ENCODE measurements at regions not wholly inside any gene's neighbourhood (a gene's known extent, or its start where the extent isn't known, plus 50 kb on each side); places are given as distances from the start of the nearest gene placed in this dataset.

DNA sequence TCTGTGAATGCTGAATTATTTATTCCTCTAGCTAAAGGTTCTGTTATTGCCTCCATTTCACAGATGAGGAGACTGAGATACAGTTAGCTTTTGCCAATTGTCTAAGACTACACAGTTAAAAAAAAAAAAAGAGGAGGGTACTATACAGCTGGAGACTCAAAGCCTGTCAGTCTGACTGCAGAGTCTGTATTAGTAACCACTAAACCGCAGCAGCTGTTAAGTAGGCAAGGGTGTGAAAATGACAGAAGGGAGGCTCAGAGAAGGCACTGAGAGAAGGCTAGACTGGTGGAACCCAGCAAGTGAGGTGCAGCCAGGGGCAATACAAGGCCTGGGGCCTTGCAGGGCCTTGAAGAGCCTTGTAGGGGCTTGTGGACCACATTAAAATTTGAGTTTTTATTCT, 181.2 kb downstream of the CSNK2A3 start:
- DNase-seq (ENCODE audit: low spot score), result no peak
- H2AFZ ChIP-seq (replicated peaks), result no peak overlapping the region
- H3K27me3 ChIP-seq, result no peaks in the 10 kb centered on the region
- H3K27ac ChIP-seq, result no peak overlapping the region
- H3K4me2 ChIP-seq, result no peak overlapping the region
- no peak overlapping the region for H3K9ac ChIP-seq
- no peaks in the 10 kb centered on the region for H3K9me3 Mint-ChIP-seq
- H4K20me1 ChIP-seq (ENCODE audit: low read depth), result no peaks in the 10 kb centered on the region
- no peaks in the 10 kb centered on the region for H3K9me3 ChIP-seq (ENCODE audit: low read depth)
- no peaks in the 10 kb centered on the region for H3K79me2 ChIP-seq (ENCODE audit: low read depth)
- H3K4me1 Mint-ChIP-seq, result peaks cover 6% of the 10 kb centered on the region
- H3K36me3 Mint-ChIP-seq, result no peaks in the 10 kb centered on the region
- no peak overlapping the region for H3K27ac Mint-ChIP-seq
- peaks cover 6% of the 10 kb centered on the region for H3K4me1 ChIP-seq
- H3F3A ChIP-seq (ENCODE audit: low read depth), result peaks cover 10% of the 10 kb centered on the region
- H3K4me3 Mint-ChIP-seq, result no peak overlapping the region
- no peak overlapping the region for H3K4me3 ChIP-seq
- no peaks in the 10 kb centered on the region for H3K36me3 ChIP-seq
- H3K27me3 Mint-ChIP-seq (ENCODE audit: insufficient read depth, low read depth), result peaks cover 6% of the 10 kb centered on the region
- TF ChIP-seq EZH2 (IDR thresholded peaks at IDR 0.05) (no peak), EZH2phosphoT487 (IDR thresholded peaks at IDR 0.05) (no peak)
- TF ChIP-seq, protein P1, sequence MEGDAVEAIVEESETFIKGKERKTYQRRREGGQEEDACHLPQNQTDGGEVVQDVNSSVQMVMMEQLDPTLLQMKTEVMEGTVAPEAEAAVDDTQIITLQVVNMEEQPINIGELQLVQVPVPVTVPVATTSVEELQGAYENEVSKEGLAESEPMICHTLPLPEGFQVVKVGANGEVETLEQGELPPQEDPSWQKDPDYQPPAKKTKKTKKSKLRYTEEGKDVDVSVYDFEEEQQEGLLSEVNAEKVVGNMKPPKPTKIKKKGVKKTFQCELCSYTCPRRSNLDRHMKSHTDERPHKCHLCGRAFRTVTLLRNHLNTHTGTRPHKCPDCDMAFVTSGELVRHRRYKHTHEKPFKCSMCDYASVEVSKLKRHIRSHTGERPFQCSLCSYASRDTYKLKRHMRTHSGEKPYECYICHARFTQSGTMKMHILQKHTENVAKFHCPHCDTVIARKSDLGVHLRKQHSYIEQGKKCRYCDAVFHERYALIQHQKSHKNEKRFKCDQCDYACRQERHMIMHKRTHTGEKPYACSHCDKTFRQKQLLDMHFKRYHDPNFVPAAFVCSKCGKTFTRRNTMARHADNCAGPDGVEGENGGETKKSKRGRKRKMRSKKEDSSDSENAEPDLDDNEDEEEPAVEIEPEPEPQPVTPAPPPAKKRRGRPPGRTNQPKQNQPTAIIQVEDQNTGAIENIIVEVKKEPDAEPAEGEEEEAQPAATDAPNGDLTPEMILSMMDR (IDR thresholded peaks at IDR 0.05), result no peak

DNA sequence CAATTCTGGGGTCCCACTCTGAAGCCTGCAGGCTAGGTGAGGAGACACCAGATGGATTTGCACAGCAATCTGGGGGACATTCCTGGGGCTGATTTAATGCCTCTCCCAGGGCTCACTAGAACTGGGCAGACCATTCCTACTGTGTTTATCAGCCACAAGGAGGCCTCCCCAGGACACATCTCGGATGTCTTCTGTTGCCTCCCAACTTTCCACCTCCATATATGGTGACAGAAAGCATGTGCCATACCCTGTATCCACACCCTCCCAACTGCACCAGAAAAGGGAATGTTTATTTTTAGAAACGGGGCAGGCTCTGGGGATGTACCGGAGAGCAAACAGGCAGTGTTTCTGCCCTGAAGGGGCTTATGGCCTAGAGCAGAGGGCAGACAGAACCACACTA, 181.8 kb downstream of the CSNK2A3 start:
- DNase-seq (ENCODE audit: low spot score), result no peak
- Mint-ChIP-seq H3K27ac (peak overlapping the region; percentile 47), H3K36me3 (no peaks in the 10 kb centered on the region), H3K9me3 (no peaks in the 10 kb centered on the region), H3K4me1 (peaks cover 6% of the 10 kb centered on the region), H3K27me3 (ENCODE audit: insufficient read depth, low read depth) (peaks cover 6% of the 10 kb centered on the region), H3K4me3 (no peak overlapping the region)
- TF ChIP-seq EZH2phosphoT487 (IDR thresholded peaks at IDR 0.05), result no peak
- H3K27ac ChIP-seq, result no peak overlapping the region
- H4K20me1 ChIP-seq (ENCODE audit: low read depth), result no peaks in the 10 kb centered on the region
- no peak overlapping the region for H3K9ac ChIP-seq
- peaks cover 6% of the 10 kb centered on the region for H3K4me1 ChIP-seq
- H3K4me3 ChIP-seq, result no peak overlapping the region
- no peak overlapping the region for H3K4me2 ChIP-seq
- no peaks in the 10 kb centered on the region for H3K79me2 ChIP-seq (ENCODE audit: low read depth)
- H3K9me3 ChIP-seq (ENCODE audit: low read depth), result no peaks in the 10 kb centered on the region
- H3F3A ChIP-seq (ENCODE audit: low read depth), result peaks cover 10% of the 10 kb centered on the region
- H3K27me3 ChIP-seq, result no peaks in the 10 kb centered on the region
- no peak overlapping the region for H2AFZ ChIP-seq (replicated peaks)
- H3K36me3 ChIP-seq, result no peaks in the 10 kb centered on the region

DNA sequence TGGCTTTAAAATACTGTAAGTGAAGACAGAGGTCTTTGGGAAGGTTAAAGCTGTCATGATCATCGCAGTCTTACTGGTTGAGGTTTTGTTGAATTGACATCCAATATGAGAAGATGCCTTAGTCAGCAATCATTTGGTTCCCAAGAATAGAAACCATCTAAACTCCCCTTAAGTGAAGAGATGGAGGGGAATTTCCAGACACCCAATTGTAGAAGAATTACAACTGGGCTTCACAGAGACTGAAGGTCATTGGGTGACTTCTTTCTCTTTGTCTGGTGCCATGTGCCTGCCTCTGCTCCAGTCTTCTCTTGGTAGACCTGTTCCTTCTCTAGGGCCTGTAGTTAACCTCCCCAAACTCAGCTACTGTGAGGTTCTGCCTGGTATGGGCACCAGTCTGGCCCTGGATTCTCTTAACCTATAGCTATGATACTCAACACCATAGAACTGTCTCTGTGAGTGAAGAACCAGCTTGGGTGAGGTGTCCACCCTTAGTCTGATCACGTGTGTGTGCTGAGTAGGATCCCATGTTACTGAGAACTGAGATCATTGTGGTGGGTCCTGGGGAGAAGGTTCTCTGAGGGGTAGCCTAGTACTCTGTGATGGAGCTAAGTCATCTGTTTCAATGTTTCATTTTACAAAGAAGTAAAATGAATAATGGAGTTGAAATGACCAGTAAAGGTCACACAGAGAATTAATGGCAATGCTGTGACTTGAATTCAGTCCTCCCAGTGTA, 182.5 kb downstream of the CSNK2A3 start:
- no peaks in the 10 kb centered on the region for H3K79me2 ChIP-seq (ENCODE audit: low read depth)
- H3K4me2 ChIP-seq, result no peak overlapping the region
- Mint-ChIP-seq H3K4me3 (no peak overlapping the region), H3K36me3 (no peaks in the 10 kb centered on the region), H3K9me3 (no peaks in the 10 kb centered on the region), H3K4me1 (peaks cover 6% of the 10 kb centered on the region), H3K27me3 (ENCODE audit: insufficient read depth, low read depth) (peaks cover 4% of the 10 kb centered on the region), H3K27ac (no peak overlapping the region)
- H3K27me3 ChIP-seq, result no peaks in the 10 kb centered on the region
- H3F3A ChIP-seq (ENCODE audit: low read depth), result peaks cover 10% of the 10 kb centered on the region
- no peak for DNase-seq (ENCODE audit: low spot score)
- H3K4me1 ChIP-seq, result peaks cover 6% of the 10 kb centered on the region
- H3K36me3 ChIP-seq, result no peaks in the 10 kb centered on the region
- TF ChIP-seq EZH2phosphoT487 (IDR thresholded peaks at IDR 0.05) (no peak), EZH2 (IDR thresholded peaks at IDR 0.05) (no peak)
- TF ChIP-seq, protein P1 (IDR thresholded peaks at IDR 0.05), result no peak
- H4K20me1 ChIP-seq (ENCODE audit: low read depth), result no peaks in the 10 kb centered on the region
- H3K9me3 ChIP-seq (ENCODE audit: low read depth), result no peaks in the 10 kb centered on the region
- H3K27ac ChIP-seq, result no peak overlapping the region
- no peak overlapping the region for H3K4me3 ChIP-seq
- H2AFZ ChIP-seq (replicated peaks), result no peak overlapping the region
- H3K9ac ChIP-seq, result no peak overlapping the region

DNA sequence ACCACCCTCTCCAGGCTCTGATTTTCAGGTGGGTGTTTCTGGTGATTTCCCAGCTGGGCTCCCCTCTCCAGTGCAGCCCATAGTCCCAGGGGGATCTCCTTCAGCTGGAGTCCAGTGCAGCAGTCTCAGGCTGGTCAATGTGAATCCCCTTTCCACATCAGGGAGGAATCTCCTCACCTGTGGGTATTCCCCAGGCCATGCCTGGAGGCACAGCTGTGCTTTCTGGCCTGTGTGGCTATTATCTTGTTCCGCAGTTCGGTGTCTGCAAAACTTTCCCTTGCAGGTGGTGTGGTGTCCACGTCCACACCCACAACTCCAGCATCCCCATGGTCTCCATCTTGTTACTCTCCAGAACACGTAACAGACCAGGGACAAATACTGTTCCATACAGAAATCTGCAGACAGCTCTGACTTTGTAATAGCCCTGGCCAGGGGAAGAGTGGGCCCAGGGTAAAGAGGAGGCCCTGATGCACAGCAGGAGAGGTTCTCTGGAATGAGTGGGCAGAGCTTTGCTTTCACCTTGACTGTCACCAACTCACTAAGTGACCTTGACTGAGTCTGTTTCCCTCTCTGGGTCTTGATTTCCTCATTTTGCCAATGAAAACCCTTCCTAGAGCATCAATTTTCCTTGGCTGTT, 183.2 kb downstream of the CSNK2A3 start:
- no peaks in the 10 kb centered on the region for H4K20me1 ChIP-seq (ENCODE audit: low read depth)
- Mint-ChIP-seq H3K9me3 (no peaks in the 10 kb centered on the region), H3K27ac (no peak overlapping the region), H3K36me3 (no peaks in the 10 kb centered on the region), H3K4me1 (peaks cover 6% of the 10 kb centered on the region), H3K27me3 (ENCODE audit: insufficient read depth, low read depth) (peaks cover 6% of the 10 kb centered on the region), H3K4me3 (no peak overlapping the region)
- H2AFZ ChIP-seq (replicated peaks), result no peak overlapping the region
- H3F3A ChIP-seq (ENCODE audit: low read depth), result peaks cover 3% of the 10 kb centered on the region
- no peaks in the 10 kb centered on the region for H3K36me3 ChIP-seq
- no peaks in the 10 kb centered on the region for H3K27me3 ChIP-seq
- H3K9me3 ChIP-seq (ENCODE audit: low read depth), result no peaks in the 10 kb centered on the region
- H3K27ac ChIP-seq, result no peak overlapping the region
- H3K4me2 ChIP-seq, result no peak overlapping the region
- no peak overlapping the region for H3K9ac ChIP-seq
- TF ChIP-seq, protein P1 (IDR thresholded peaks at IDR 0.05), result no peak
- no peak for TF ChIP-seq EZH2 (IDR thresholded peaks at IDR 0.05)
- no peak for TF ChIP-seq EZH2phosphoT487 (IDR thresholded peaks at IDR 0.05)
- no peak for DNase-seq (ENCODE audit: low spot score)
- no peaks in the 10 kb centered on the region for H3K79me2 ChIP-seq (ENCODE audit: low read depth)
- H3K4me1 ChIP-seq, result peaks cover 5% of the 10 kb centered on the region
- no peak overlapping the region for H3K4me3 ChIP-seq
